ENCODE measurements at regions not wholly inside any gene's neighbourhood (a gene's known extent, or its start where the extent isn't known, plus 50 kb on each side); places are given as distances from the start of the nearest gene placed in this dataset.

DNA sequence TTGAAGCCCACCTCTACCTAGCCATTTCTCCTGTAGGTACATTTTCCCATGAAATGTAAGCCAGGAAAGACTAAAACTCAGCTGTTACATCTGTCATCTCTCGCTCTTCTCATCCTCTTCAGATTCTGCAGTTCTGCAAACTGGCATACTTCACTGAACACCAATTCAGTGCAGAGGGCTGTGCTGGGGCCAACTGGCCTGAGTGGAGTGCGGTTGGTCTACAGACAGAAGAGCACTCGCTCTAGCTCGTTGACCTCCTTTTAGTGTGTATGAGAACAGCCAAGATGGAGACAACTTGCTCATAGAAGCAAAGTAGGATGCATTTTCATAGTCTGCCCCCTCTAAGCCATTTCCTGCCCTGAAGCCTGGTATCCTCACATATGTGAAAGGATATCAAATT is 862.6 kb downstream of the BCL11A start:
- intact Hi-C loops (cut with micrococcal nuclease; ENCODE audit: unreplicated experiment): no loop called here
- RAD21 ChIA-PET (ENCODE audit: unreplicated experiment): no interaction called here
- no peak for ATAC-seq
- Histone ChIP-seq H3K4me2 (ENCODE audit: control insufficient read depth, insufficient read depth) (no peak overlapping the region), H3K9me3 (replicated peaks; ENCODE audit: control insufficient read depth, insufficient read depth, low read length) (no peaks in the 10 kb centered on the region), H4K20me1 (ENCODE audit: control insufficient read depth, insufficient read depth) (no peaks in the 10 kb centered on the region), H3K27me3 (replicated peaks in 1 of 2; ENCODE audit: control insufficient read depth in 2 of 2, insufficient read depth in 2 of 2, low read length in 1 of 2) (no peaks in the 10 kb centered on the region), H3K79me2 (ENCODE audit: control insufficient read depth, insufficient read depth, low read length) (no peaks in the 10 kb centered on the region), H3K27ac (ENCODE audit: control insufficient read depth, insufficient read depth) (no peak overlapping the region), H2AFZ (ENCODE audit: control insufficient read depth, low read depth, low read length) (no peak overlapping the region), H3K4me3 (no peak overlapping the region), H3K4me1 (ENCODE audit: control insufficient read depth, insufficient read depth, low read length) (no peaks in the 10 kb centered on the region), H3K36me3 (ENCODE audit: control insufficient read depth in 2 of 2, insufficient read depth in 2 of 2, low read length in 1 of 2) (no peaks in the 10 kb centered on the region), H3K9ac (ENCODE audit: control insufficient read depth, insufficient read depth, low read length) (no peak overlapping the region)
- CTCF ChIA-PET: no interaction called here
- POLR2A ChIA-PET: no interaction called here
- no peak for DNase-seq (ENCODE audit: low read depth, low spot score)
- no TSS peak for BruUV-seq (replicated peaks)
- in situ Hi-C loops (cut with MboI): no loop called here
- no peak for FAIRE-seq
- 23% methylated on average over 4 of the region's 4 CpGs for WGBS (ENCODE audit: insufficient coverage, insufficient replicate concordance, low lambda C conversion rate, missing lambda C conversion rate)
- SMC1A ChIA-PET (ENCODE audit: uncharacterized antibody, unreplicated experiment): no interaction called here
- TF ChIP-seq, protein P1, sequence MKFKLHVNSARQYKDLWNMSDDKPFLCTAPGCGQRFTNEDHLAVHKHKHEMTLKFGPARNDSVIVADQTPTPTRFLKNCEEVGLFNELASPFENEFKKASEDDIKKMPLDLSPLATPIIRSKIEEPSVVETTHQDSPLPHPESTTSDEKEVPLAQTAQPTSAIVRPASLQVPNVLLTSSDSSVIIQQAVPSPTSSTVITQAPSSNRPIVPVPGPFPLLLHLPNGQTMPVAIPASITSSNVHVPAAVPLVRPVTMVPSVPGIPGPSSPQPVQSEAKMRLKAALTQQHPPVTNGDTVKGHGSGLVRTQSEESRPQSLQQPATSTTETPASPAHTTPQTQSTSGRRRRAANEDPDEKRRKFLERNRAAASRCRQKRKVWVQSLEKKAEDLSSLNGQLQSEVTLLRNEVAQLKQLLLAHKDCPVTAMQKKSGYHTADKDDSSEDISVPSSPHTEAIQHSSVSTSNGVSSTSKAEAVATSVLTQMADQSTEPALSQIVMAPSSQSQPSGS (IDR thresholded peaks at IDR 0.05; ENCODE audit: low read length): no peak
- TF ChIP-seq RUNX3 (IDR thresholded peaks at IDR 0.05; ENCODE audit: low read length) (no peak), CHD4 (IDR thresholded peaks at IDR 0.05) (no peak)

DNA sequence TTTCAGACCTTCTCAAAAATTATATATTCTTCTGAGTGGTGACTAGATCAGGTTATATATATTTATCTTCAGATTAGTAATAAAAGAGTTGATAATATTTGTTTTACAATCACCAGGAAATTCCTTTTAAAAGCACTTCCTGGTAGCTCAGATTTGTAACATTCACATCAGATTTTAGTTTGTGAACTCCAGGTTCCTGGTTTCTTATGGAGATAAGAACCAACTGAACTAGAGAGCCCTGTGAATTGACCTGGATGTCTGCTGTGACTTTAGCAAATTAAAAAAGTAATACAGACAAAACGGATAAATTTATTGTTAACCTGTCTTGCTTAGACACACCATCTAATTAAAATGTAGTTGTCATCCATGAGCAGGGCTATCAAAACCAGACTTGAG is 868.7 kb downstream of the BCL11A start:
- Histone ChIP-seq H3K36me3 (ENCODE audit: control insufficient read depth in 2 of 2, insufficient read depth in 2 of 2, low read length in 1 of 2) (no peaks in the 10 kb centered on the region), H4K20me1 (ENCODE audit: control insufficient read depth, insufficient read depth) (no peaks in the 10 kb centered on the region), H3K4me2 (ENCODE audit: control insufficient read depth, insufficient read depth) (no peak overlapping the region), H3K27me3 (replicated peaks in 1 of 2; ENCODE audit: control insufficient read depth in 2 of 2, insufficient read depth in 2 of 2, low read length in 1 of 2) (no peaks in the 10 kb centered on the region; a peak in 1 of 4 replicates), H3K4me3 (no peak overlapping the region), H3K4me1 (ENCODE audit: control insufficient read depth, insufficient read depth, low read length) (no peaks in the 10 kb centered on the region), H3K9me3 (replicated peaks; ENCODE audit: control insufficient read depth, insufficient read depth, low read length) (no peaks in the 10 kb centered on the region), H3K27ac (ENCODE audit: control insufficient read depth, insufficient read depth) (no peak overlapping the region), H3K79me2 (ENCODE audit: control insufficient read depth, insufficient read depth, low read length) (no peaks in the 10 kb centered on the region), H2AFZ (ENCODE audit: control insufficient read depth, low read depth, low read length) (no peak overlapping the region), H3K9ac (ENCODE audit: control insufficient read depth, insufficient read depth, low read length) (no peak overlapping the region)
- SMC1A ChIA-PET (ENCODE audit: uncharacterized antibody, unreplicated experiment): no interaction called here
- intact Hi-C loops (cut with micrococcal nuclease; ENCODE audit: unreplicated experiment) (no loop called here), in situ Hi-C loops (cut with MboI) (no loop called here)
- FAIRE-seq (no peak), DNase-seq (ENCODE audit: low read depth, low spot score) (no peak), ATAC-seq (no peak)
- POLR2A ChIA-PET: no interaction called here
- no TSS peak for BruUV-seq (replicated peaks)
- RAD21 ChIA-PET (ENCODE audit: unreplicated experiment): no interaction called here
- CTCF ChIA-PET: no interaction called here
- 65% methylated on average over 1 of the region's 1 CpG for WGBS (ENCODE audit: insufficient coverage, insufficient replicate concordance, low lambda C conversion rate, missing lambda C conversion rate)
- TF ChIP-seq, protein P2, sequence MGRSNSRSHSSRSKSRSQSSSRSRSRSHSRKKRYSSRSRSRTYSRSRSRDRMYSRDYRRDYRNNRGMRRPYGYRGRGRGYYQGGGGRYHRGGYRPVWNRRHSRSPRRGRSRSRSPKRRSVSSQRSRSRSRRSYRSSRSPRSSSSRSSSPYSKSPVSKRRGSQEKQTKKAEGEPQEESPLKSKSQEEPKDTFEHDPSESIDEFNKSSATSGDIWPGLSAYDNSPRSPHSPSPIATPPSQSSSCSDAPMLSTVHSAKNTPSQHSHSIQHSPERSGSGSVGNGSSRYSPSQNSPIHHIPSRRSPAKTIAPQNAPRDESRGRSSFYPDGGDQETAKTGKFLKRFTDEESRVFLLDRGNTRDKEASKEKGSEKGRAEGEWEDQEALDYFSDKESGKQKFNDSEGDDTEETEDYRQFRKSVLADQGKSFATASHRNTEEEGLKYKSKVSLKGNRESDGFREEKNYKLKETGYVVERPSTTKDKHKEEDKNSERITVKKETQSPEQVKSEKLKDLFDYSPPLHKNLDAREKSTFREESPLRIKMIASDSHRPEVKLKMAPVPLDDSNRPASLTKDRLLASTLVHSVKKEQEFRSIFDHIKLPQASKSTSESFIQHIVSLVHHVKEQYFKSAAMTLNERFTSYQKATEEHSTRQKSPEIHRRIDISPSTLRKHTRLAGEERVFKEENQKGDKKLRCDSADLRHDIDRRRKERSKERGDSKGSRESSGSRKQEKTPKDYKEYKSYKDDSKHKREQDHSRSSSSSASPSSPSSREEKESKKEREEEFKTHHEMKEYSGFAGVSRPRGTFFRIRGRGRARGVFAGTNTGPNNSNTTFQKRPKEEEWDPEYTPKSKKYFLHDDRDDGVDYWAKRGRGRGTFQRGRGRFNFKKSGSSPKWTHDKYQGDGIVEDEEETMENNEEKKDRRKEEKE (IDR thresholded peaks at IDR 0.05): no peak
- TF ChIP-seq, protein P3, sequence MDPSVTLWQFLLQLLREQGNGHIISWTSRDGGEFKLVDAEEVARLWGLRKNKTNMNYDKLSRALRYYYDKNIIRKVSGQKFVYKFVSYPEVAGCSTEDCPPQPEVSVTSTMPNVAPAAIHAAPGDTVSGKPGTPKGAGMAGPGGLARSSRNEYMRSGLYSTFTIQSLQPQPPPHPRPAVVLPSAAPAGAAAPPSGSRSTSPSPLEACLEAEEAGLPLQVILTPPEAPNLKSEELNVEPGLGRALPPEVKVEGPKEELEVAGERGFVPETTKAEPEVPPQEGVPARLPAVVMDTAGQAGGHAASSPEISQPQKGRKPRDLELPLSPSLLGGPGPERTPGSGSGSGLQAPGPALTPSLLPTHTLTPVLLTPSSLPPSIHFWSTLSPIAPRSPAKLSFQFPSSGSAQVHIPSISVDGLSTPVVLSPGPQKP (IDR thresholded peaks at IDR 0.05; ENCODE audit: low read depth, low read length): no peak
- TF ChIP-seq FOXK2 (IDR thresholded peaks at IDR 0.05) (no peak), MYC (IDR thresholded peaks at IDR 0.05; ENCODE audit: insufficient read depth, insufficient read length, insufficient replicate concordance, low read length, severe bottlenecking) (no peak), SMC3 (IDR thresholded peaks at IDR 0.05; ENCODE audit: borderline replicate concordance, low read length) (no peak), CBFB (IDR thresholded peaks at IDR 0.05; ENCODE audit: low read depth) (no peak), POLR2AphosphoS5 (IDR thresholded peaks at IDR 0.05; ENCODE audit: low read length) (no peak), KDM1A (IDR thresholded peaks at IDR 0.05; ENCODE audit: borderline replicate concordance) (no peak)
- TF ChIP-seq, protein P4, sequence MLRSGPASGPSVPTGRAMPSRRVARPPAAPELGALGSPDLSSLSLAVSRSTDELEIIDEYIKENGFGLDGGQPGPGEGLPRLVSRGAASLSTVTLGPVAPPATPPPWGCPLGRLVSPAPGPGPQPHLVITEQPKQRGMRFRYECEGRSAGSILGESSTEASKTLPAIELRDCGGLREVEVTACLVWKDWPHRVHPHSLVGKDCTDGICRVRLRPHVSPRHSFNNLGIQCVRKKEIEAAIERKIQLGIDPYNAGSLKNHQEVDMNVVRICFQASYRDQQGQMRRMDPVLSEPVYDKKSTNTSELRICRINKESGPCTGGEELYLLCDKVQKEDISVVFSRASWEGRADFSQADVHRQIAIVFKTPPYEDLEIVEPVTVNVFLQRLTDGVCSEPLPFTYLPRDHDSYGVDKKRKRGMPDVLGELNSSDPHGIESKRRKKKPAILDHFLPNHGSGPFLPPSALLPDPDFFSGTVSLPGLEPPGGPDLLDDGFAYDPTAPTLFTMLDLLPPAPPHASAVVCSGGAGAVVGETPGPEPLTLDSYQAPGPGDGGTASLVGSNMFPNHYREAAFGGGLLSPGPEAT (IDR thresholded peaks at IDR 0.05; ENCODE audit: low read depth): no peak

All from GM12878 (cell line).